B cell (primary cell): ENCODE measurements at regions not wholly inside any gene's neighbourhood (a gene's known extent, or its start where the extent isn't known, plus 50 kb on each side); places are given as distances from the start of the nearest gene placed in this dataset.

ENCODE experiments used
- ATAC-seq: fragments of 200-7000 bp; cut with Tn5 transposase; one replicate; pipeline ENCODE4 v1.10.0; 2021; ENCODE audit warnings: low read depth, mild to moderate bottlenecking, moderate number of reproducible peaks, moderate library complexity
- CTCF ChIA-PET: fragments of 350-600 bp; sonication (Branson Sonifier 250); formaldehyde crosslinking; loops from one replicate; lab custom pipeline; 2021; ENCODE audit warnings: antibody characterized with exemption, inconsistent platforms; lab: Charles Lee
- POLR2A ChIA-PET: fragments of 350-600 bp; sonication (Branson Sonifier 250); formaldehyde crosslinking; loops from one replicate; lab custom pipeline; 2021; ENCODE audit warnings: antibody characterized with exemption; lab: Charles Lee
- DNase-seq: peaks from one replicate; pipeline ENCODE4 v3.0.0; 2013
- H2AFZ ChIP-seq: 2 replicates; pipeline ENCODE4 v1.6.1; 2012; ENCODE audit warnings: mild to moderate bottlenecking, low read depth, low read length; ENCODE audit not compliant: insufficient read depth, poor library complexity, severe bottlenecking
- H3K27ac ChIP-seq, 2 donors: 1 replicate in 1 of 2; 2 replicates in 1 of 2; pipeline ENCODE4 v1.5.1; 2012 to 2013; ENCODE audit warnings: low read length in 2 of 2, mild to moderate bottlenecking in 2 of 2, moderate library complexity in 1 of 2
- H3K27me3 ChIP-seq, 4 experiments: fragments of 200-600 bp in 1 of 4; sonication (generic) in 1 of 4; replicated peaks in 1 of 4; 1 replicate in 2 of 4; 2 replicates in 2 of 4; pipeline versions ENCODE4 v1.6.1 to v1.7.0; 2013 to 2016; ENCODE audit warnings: low read length in 3 of 4, mild to moderate bottlenecking in 2 of 4, mixed read lengths in 1 of 4, moderate library complexity in 1 of 4; ENCODE audit not compliant: insufficient read depth in 4 of 4, control insufficient read depth in 3 of 4; ENCODE audit errors: control extremely low read depth in 1 of 4
- H3K36me3 ChIP-seq, 2 experiments: replicated peaks in 1 of 2; 1 replicate in 1 of 2; 2 replicates in 1 of 2; pipeline versions ENCODE4 v1.6.1 to v1.7.1; 2013; ENCODE audit warnings: low read length in 1 of 2; ENCODE audit not compliant: insufficient read depth in 2 of 2, control insufficient read depth in 1 of 2; ENCODE audit errors: control extremely low read depth in 1 of 2, extremely low read depth in 1 of 2
- H3K4me1 ChIP-seq, 2 donors: fragments of 200-600 bp in 1 of 2; sonication (generic) in 1 of 2; 1 replicate in 1 of 2; 2 replicates in 1 of 2; pipeline versions ENCODE4 v1.5.1 to v1.6.1; 2013 to 2017; ENCODE audit warnings: low read length in 2 of 2; ENCODE audit not compliant: control insufficient read depth in 2 of 2, insufficient read depth in 2 of 2
- H3K4me2 ChIP-seq: replicated peaks from 2 replicates; pipeline ENCODE3; 2012; ENCODE audit warnings: mild to moderate bottlenecking, low read depth, low read length; ENCODE audit not compliant: poor library complexity, severe bottlenecking
- H3K4me3 ChIP-seq, 5 experiments: fragments of 200-600 bp in 1 of 5; sonication (generic) in 1 of 5; 1 replicate in 3 of 5; 2 replicates in 2 of 5; pipeline versions ENCODE4 v1.5.1 to v1.7.0; 2011 to 2016; ENCODE audit warnings: low read length in 4 of 5, mild to moderate bottlenecking in 4 of 5, low read depth in 2 of 5, control low read depth in 1 of 5, moderate library complexity in 1 of 5; ENCODE audit not compliant: insufficient read depth in 1 of 5; ENCODE audit errors: control extremely low read depth in 1 of 5, extremely low read depth in 1 of 5
- H3K79me2 ChIP-seq: fragments of 200-600 bp; sonication (generic); one replicate; pipeline ENCODE4 v1.6.0; 2016; ENCODE audit warnings: low read length; ENCODE audit not compliant: control insufficient read depth, insufficient read depth
- H3K9ac ChIP-seq: fragments of 200-600 bp; sonication (generic); 2 replicates; pipeline ENCODE4 v1.6.1; 2017; ENCODE audit warnings: mild to moderate bottlenecking, low read length, moderate library complexity
- H3K9me3 ChIP-seq, 3 donors: one replicate each; pipeline versions ENCODE4 v1.6.1 to v1.7.1; 2013; ENCODE audit warnings: low read length in 2 of 3; ENCODE audit not compliant: control insufficient read depth in 2 of 3, insufficient read depth in 1 of 3; ENCODE audit errors: control extremely low read depth in 1 of 3
- H4K20me1 ChIP-seq: 2 replicates; pipeline ENCODE4 v1.6.0; 2012; ENCODE audit warnings: mild to moderate bottlenecking, low read length; ENCODE audit not compliant: insufficient read depth, control insufficient read depth, poor library complexity, severe bottlenecking
- H3K27ac Mint-ChIP-seq: one replicate; pipeline ENCODE4 v1.8.0; 2021; ENCODE audit warnings: mixed read lengths
- H3K27me3 Mint-ChIP-seq: one replicate; pipeline ENCODE4 v1.8.0; 2021; ENCODE audit warnings: mixed read lengths
- H3K4me1 Mint-ChIP-seq: one replicate; pipeline ENCODE4 v1.8.0; 2021; ENCODE audit warnings: mixed read lengths
- H3K4me3 Mint-ChIP-seq: one replicate; pipeline ENCODE4 v1.8.0; 2021; ENCODE audit warnings: mixed read lengths
- H3K9me3 Mint-ChIP-seq: one replicate; pipeline ENCODE4 v1.8.0; 2022; ENCODE audit warnings: mixed read lengths; ENCODE audit not compliant: insufficient read depth
- CTCF ChIP-seq: fragments of 200-600 bp; IDR thresholded peaks from one replicate; pipeline ENCODE4 v1.8.0; 2022; ENCODE audit warnings: antibody characterized with exemption, mild to moderate bottlenecking
- EZH2 ChIP-seq: IDR thresholded peaks from 2 replicates; pipeline ENCODE4 v1.6.1; 2012; ENCODE audit warnings: borderline replicate concordance, low read depth, mild to moderate bottlenecking, moderate library complexity, low read length; ENCODE audit not compliant: insufficient read depth, poor library complexity, severe bottlenecking
- WGBS: methylation state at CpG from one replicate; pipeline ENCODE4 v1.1.5; 2013; ENCODE audit warnings: missing lambda C conversion rate; ENCODE audit not compliant: insufficient coverage; 5-methylcytosine and 5-hydroxymethylcytosine counted together
- intact Hi-C: fragments of 100-400 bp; cut with micrococcal nuclease; formaldehyde crosslinking; loops from one replicate; pipeline ENCODE4 v1.10.0; 2022

- Histone ChIP-seq H3K36me3 (no peaks in the 10 kb centered on the region), H3K27ac (no peak overlapping the region), H3K79me2 (no peaks in the 10 kb centered on the region), H3K4me3 (no peak overlapping the region), H2AFZ (no peak overlapping the region), H3K4me2 (no peak overlapping the region), H3K9me3 (no peaks in the 10 kb centered on the region), H4K20me1 (no peaks in the 10 kb centered on the region), H3K4me1 (peaks cover 0 to 12% of the 10 kb centered on the region in 2 donors), H3K9ac (no peak overlapping the region), H3K27me3 (no peaks in the 10 kb centered on the region)
- Mint-ChIP-seq H3K27me3 (no peaks in the 10 kb centered on the region), H3K4me3 (no peak overlapping the region), H3K27ac (no peak overlapping the region), H3K9me3 (no peaks in the 10 kb centered on the region), H3K4me1 (peaks cover 11% of the 10 kb centered on the region)
- no CpG with 5 or more reads among the region's 5 CpGs for WGBS
- no peak for DNase-seq
- intact Hi-C loops = no loop called here
- ATAC-seq = no peak
- ChIA-PET CTCF (no interaction called here), POLR2A (no interaction called here)
- TF ChIP-seq CTCF = no peak
- no peak for TF ChIP-seq EZH2
Measured at GRCh38 chr1:55645270-55645669, 430.1 kb upstream of the USP24 start.

GRCh38 chr1:55641947-55642346, 426.8 kb upstream of the USP24 start:
- no peak overlapping the region for H3K27ac Mint-ChIP-seq
- H3K9ac ChIP-seq = no peak overlapping the region
- no peak overlapping the region for H3K4me3 Mint-ChIP-seq
- ChIA-PET CTCF (no interaction called here), POLR2A (no interaction called here)
- ATAC-seq = no peak
- no peak overlapping the region for H3K4me3 ChIP-seq
- no peaks in the 10 kb centered on the region for H3K36me3 ChIP-seq
- peaks cover 0 to 12% of the 10 kb centered on the region in 2 donors for H3K4me1 ChIP-seq
- peaks cover 9% of the 10 kb centered on the region for H3K27me3 Mint-ChIP-seq
- H3K9me3 ChIP-seq = no peaks in the 10 kb centered on the region
- H3K79me2 ChIP-seq = no peaks in the 10 kb centered on the region
- H2AFZ ChIP-seq = no peak overlapping the region
- WGBS = no CpG with 5 or more reads among the region's 1 CpG
- no peaks in the 10 kb centered on the region for H4K20me1 ChIP-seq
- intact Hi-C loops = no loop called here
- peaks cover 11% of the 10 kb centered on the region for H3K4me1 Mint-ChIP-seq
- DNase-seq = no peak
- no peak overlapping the region for H3K4me2 ChIP-seq
- no peaks in the 10 kb centered on the region for H3K27me3 ChIP-seq
- TF ChIP-seq EZH2 (no peak), CTCF (no peak)
- no peak overlapping the region for H3K27ac ChIP-seq
- no peaks in the 10 kb centered on the region for H3K9me3 Mint-ChIP-seq
